SU-DHL-6 (cell line): ENCODE measurements at regions not wholly inside any gene's neighbourhood (a gene's known extent, or its start where the extent isn't known, plus 50 kb on each side); places are given as distances from the start of the nearest gene placed in this dataset.
"Not testable (repeated sequence)": the region's sequence is repeated elsewhere in the genome, so short reads cannot be mapped to it uniquely, and the experiment has no call there.

Source experiments
- CTCF ChIP-seq: fragments of 200-600 bp; sonication (generic); IDR thresholded peaks from one replicate; pipeline ENCODE4 v1.5.1; 2017; ENCODE audit warnings: antibody characterized with exemption, mild to moderate bottlenecking, low read length, moderate library complexity; ENCODE audit not compliant: insufficient read depth, poor library complexity, severe bottlenecking
- EZH2phosphoT487 ChIP-seq: fragments of 200-600 bp; sonication (generic), shearing (Covaris generic); conservative IDR thresholded peaks from 2 replicates; pipeline ENCODE4 v1.6.1; 2018; ENCODE audit warnings: mild to moderate bottlenecking, antibody characterized with exemption, low read length, moderate library complexity, mixed read lengths

DNA sequence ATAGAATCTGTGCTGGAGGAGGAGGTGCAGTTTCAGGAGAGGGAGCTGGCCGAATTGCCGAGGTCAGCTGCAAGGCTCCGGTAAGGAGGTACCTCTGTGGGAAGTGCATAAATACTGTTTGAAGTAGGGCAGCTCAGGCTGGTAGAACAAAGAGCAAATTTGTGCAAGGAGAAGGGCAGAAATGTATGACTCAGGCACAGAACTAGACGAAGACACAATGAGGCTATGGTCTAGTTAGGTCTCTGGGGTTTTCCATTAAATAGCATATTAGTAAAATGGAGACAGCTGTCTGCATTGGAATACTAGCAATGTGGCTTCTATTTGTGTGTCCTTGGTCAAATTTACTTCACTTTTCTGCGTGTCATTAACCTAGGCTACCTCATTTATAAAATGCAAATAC is 74.5 kb downstream of the PPIAL4C start:
- TF ChIP-seq CTCF, EZH2phosphoT487: not testable (repeated sequence)
